HepG2 (cell line): ENCODE measurements at regions not wholly inside any gene's neighbourhood (a gene's known extent, or its start where the extent isn't known, plus 50 kb on each side); places are given as distances from the start of the nearest gene placed in this dataset.

Experiments used
- ATAC-seq: fragments of 200-7000 bp; cut with Tn5 transposase; 3 replicates; pipeline ENCODE4 v1.9.1; 2020; ENCODE audit warnings: mild to moderate bottlenecking, moderate library complexity
- BruUV-seq: library from RNA; stranded (reverse); fragments of 400-500 nt; replicated peaks from 2 replicates; lab custom pipeline; 2021; lab: Mats Ljungman, UMichigan
- CTCF ChIA-PET: fragments of 300-600 bp; formaldehyde crosslinking; extraction: SDS; loops from one replicate; lab custom pipeline; 2021; ENCODE audit warnings: low total read pairs, inconsistent platforms, low intra/inter-chr PET ratio; lab: Yijun Ruan, JAX
- POLR2A ChIA-PET: fragments of 350-600 bp; sonication (Branson Sonifier 250); formaldehyde crosslinking; loops from one replicate; lab custom pipeline; 2020; ENCODE audit warnings: antibody characterized with exemption, inconsistent platforms; lab: Yijun Ruan, JAX
- DNase-seq: peaks from one replicate; pipeline ENCODE4 v3.0.0-alpha.2; 2015; ENCODE audit warnings: low spot score
- FAIRE-seq: peaks from 3 replicates; lab custom pipeline; 2011; peaks lifted over from hg19 to GRCh38; lab: Jason Lieb, UNC
- H2AFZ ChIP-seq: one replicate; pipeline ENCODE4 v1.6.1; 2011; ENCODE audit warnings: low read length, inconsistent platforms
- H3K27ac ChIP-seq: fragments of 300-600 bp; 3 replicates; pipeline ENCODE4 v1.8.0; 2011; ENCODE audit warnings: mixed run types, mild to moderate bottlenecking, mixed read lengths, low read length, inconsistent platforms; ENCODE audit not compliant: insufficient read depth; ENCODE audit errors: extremely low read length
- H3K27me3 ChIP-seq, 2 experiments: fragments of 200-600 bp in 1 of 2; 2 replicates in 1 of 2; 3 replicates in 1 of 2; pipeline versions ENCODE4 v1.6.0 to v1.8.0; 2011; ENCODE audit warnings: low read length in 2 of 2, mild to moderate bottlenecking in 2 of 2, moderate library complexity in 2 of 2, inconsistent platforms in 1 of 2; ENCODE audit not compliant: insufficient read depth in 2 of 2, control insufficient read depth in 1 of 2
- H3K36me3 ChIP-seq, 2 experiments: fragments of 200-600 bp in 1 of 2; replicated peaks in 1 of 2; 2 replicates in 1 of 2; 3 replicates in 1 of 2; pipeline versions ENCODE4 v1.5.1 to v1.8.0; 2011; ENCODE audit warnings: low read length in 2 of 2, inconsistent platforms in 1 of 2; ENCODE audit not compliant: insufficient read depth in 2 of 2, control insufficient read depth in 1 of 2
- H3K4me1 ChIP-seq: 2 replicates; pipeline ENCODE4 v1.5.1; 2012; ENCODE audit warnings: low read length, inconsistent platforms; ENCODE audit not compliant: insufficient read depth
- H3K4me2 ChIP-seq: 2 replicates; pipeline ENCODE4 v1.6.0; 2011; ENCODE audit warnings: low read depth, low read length, inconsistent platforms
- H3K4me3 ChIP-seq, 3 experiments: fragments of 200-600 bp in 1 of 3; sonication (generic), shearing (Covaris generic) in 1 of 3; replicated peaks in 1 of 3; 2 replicates each; pipeline ENCODE4 v1.5.1; 2011 to 2016; ENCODE audit warnings: low read length in 3 of 3, inconsistent platforms in 2 of 3, low read depth in 2 of 3, mild to moderate bottlenecking in 2 of 3, control low read depth in 1 of 3, mixed read lengths in 1 of 3; ENCODE audit not compliant: insufficient read depth in 1 of 3
- H3K79me2 ChIP-seq: one replicate; pipeline ENCODE4 v1.6.1; 2011; ENCODE audit warnings: low read length, inconsistent platforms; ENCODE audit not compliant: insufficient read depth
- H3K9ac ChIP-seq: 2 replicates; pipeline ENCODE4 v1.6.0; 2011; ENCODE audit warnings: mild to moderate bottlenecking, low read depth, low read length, inconsistent platforms; ENCODE audit not compliant: insufficient read depth
- H3K9me3 ChIP-seq: 2 replicates; pipeline ENCODE4 v1.5.1; 2012; ENCODE audit warnings: mild to moderate bottlenecking, low read length
- H4K20me1 ChIP-seq: 2 replicates; pipeline ENCODE4 v1.6.0; 2011; ENCODE audit warnings: inconsistent platforms, mild to moderate bottlenecking, low read length, moderate library complexity; ENCODE audit not compliant: insufficient read depth
- CBFB ChIP-seq: sonication (generic); formaldehyde crosslinking; IDR thresholded peaks from 2 replicates; pipeline ENCODE4 v1.4.0; 2020; ENCODE audit warnings: missing genetic modification reagents
- CENPT ChIP-seq: sonication (generic); formaldehyde crosslinking; IDR thresholded peaks from 2 replicates; pipeline ENCODE4 v1.8.0; 2022; ENCODE audit warnings: low read depth, mild to moderate bottlenecking, moderate library complexity, missing genetic modification reagents
- HHEX ChIP-seq: IDR thresholded peaks from 2 replicates; pipeline ENCODE4 v1.6.1; 2016; ENCODE audit warnings: control low read depth
- HMGA1 ChIP-seq: sonication (generic); formaldehyde crosslinking; conservative IDR thresholded peaks from 2 replicates; pipeline ENCODE4 v1.4.0; 2020; ENCODE audit warnings: missing genetic modification reagents
- JARID2 ChIP-seq: sonication (generic); formaldehyde crosslinking; IDR thresholded peaks from 2 replicates; pipeline ENCODE4 v1.8.1; 2023; ENCODE audit warnings: missing genetic modification reagents, inconsistent platforms; ENCODE audit not compliant: insufficient replicate concordance
- KDM4B ChIP-seq: sonication (generic); formaldehyde crosslinking; IDR thresholded peaks from 2 replicates; pipeline ENCODE4 v1.4.0; 2020; ENCODE audit warnings: missing genetic modification reagents
- KLF6 ChIP-seq: IDR thresholded peaks from 2 replicates; pipeline ENCODE4 v1.8.0; 2016; ENCODE audit warnings: missing biosample characterization, missing genetic modification reagents
- NBN ChIP-seq: fragments of 450-650 bp; conservative IDR thresholded peaks from 2 replicates; pipeline ENCODE4 v1.6.1; 2017
- NFIB ChIP-seq: sonication (generic); formaldehyde crosslinking; IDR thresholded peaks from 2 replicates; pipeline ENCODE4 v1.9.0; 2021; ENCODE audit warnings: missing genetic modification reagents, mild to moderate bottlenecking, borderline replicate concordance
- PRDM10 ChIP-seq: sonication (generic); formaldehyde crosslinking; IDR thresholded peaks from 2 replicates; pipeline ENCODE4 v1.4.0; 2020; ENCODE audit warnings: low read depth, missing genetic modification reagents
- RARA ChIP-seq: IDR thresholded peaks from 2 replicates; pipeline ENCODE4 v1.6.1; 2016; ENCODE audit warnings: missing genetic modification reagents, missing compliant biosample characterization
- TBP ChIP-seq: sonication (generic); formaldehyde crosslinking; IDR thresholded peaks from 2 replicates; pipeline ENCODE4 v1.5.0; 2020; ENCODE audit warnings: missing genetic modification reagents
- ZMAT3 ChIP-seq: sonication (generic); formaldehyde crosslinking; conservative IDR thresholded peaks from 2 replicates; pipeline ENCODE4 v1.7.0; 2021; ENCODE audit warnings: missing genetic modification reagents
- ZNF224 ChIP-seq: sonication (generic); formaldehyde crosslinking; IDR thresholded peaks from 2 replicates; pipeline ENCODE4 v1.5.0; 2020; ENCODE audit warnings: mild to moderate bottlenecking, missing genetic modification reagents
- ZNF275 ChIP-seq: sonication (generic); formaldehyde crosslinking; IDR thresholded peaks from 2 replicates; pipeline ENCODE4 v1.8.0; 2022; ENCODE audit warnings: missing genetic modification reagents, mild to moderate bottlenecking, inconsistent platforms, borderline replicate concordance
- ZNF629 ChIP-seq: sonication (generic); formaldehyde crosslinking; conservative IDR thresholded peaks from 2 replicates; pipeline ENCODE4 v1.5.0; 2020; ENCODE audit warnings: missing genetic modification reagents
- whole genome bisulfite sequencing: methylation state at CpG from one replicate; pipeline ENCODE4 v1.1.6; 2017; ENCODE audit warnings: low lambda C conversion rate; 5-methylcytosine and 5-hydroxymethylcytosine counted together
- in situ Hi-C: cut with HindIII; loops from 2 replicates; pipeline ENCODE4 v1.10.0; 2017; ENCODE audit warnings: low pct_unique_long_range_greater_than_20kb; ENCODE audit not compliant: extremely low pct_ligation_motif_present
- intact Hi-C: fragments of 100-400 bp; cut with micrococcal nuclease; formaldehyde crosslinking; loops from one replicate; pipeline ENCODE4 v1.10.0; 2022; ENCODE audit not compliant: unreplicated experiment
- TF ChIP-seq, protein P1 (sequence below): sonication (generic); formaldehyde crosslinking; IDR thresholded peaks from 2 replicates; pipeline ENCODE4 v1.4.0; 2020; ENCODE audit warnings: missing genetic modification reagents, borderline replicate concordance
- TF ChIP-seq, protein P2 (sequence below): IDR thresholded peaks from 2 replicates; pipeline ENCODE4 v1.6.1; 2018; ENCODE audit warnings: missing genetic modification reagents, mild to moderate bottlenecking, missing compliant biosample characterization

DNA sequence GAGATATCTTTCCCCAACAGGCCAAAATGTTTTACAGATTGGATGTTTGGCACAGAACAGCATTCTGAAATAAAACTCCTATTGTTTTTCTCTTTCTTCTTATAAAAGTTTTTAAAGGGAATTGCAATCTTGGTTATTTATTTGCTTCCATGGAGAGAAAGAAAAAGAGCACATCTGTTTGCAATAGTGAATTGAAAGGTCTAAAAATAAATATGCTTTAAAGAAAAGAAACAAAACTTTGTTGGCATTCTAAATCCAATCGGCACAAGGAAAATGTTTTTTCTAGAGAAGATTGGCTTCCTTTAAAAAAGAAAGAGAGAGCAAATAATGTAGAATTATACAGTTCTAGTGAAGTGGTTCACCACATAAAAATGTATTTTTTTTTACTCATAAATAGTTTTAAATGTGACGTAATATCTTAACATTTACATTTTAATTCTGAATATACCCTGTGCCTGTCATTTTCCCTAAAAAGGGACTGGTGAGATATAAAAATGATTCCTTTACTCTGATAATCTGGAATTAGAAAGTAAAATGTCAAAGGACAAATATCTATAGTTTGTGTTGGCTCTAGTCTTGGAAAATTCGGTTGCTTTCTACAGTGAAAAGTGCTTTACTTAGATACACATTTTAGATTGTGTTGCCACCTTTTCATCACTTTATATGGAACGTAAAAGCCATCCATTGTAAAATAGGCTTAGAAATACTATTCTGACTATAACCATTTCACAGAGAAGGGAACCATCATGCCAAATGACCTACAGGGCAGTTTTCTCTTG is 257.4 kb upstream of the CBLB start:
- TF ChIP-seq ZNF275 (CRISPR knock-in tag) (no peak), JARID2 (CRISPR knock-in tag) (no peak), CENPT (CRISPR knock-in tag) (no peak), CBFB (CRISPR knock-in tag) (no peak), PRDM10 (no peak), ZMAT3 (no peak), KLF6 (CRISPR knock-in tag) (no peak), TBP (CRISPR knock-in tag) (no peak), HHEX (CRISPR knock-in tag) (no peak), NFIB (no peak), KDM4B (no peak), ZNF629 (CRISPR knock-in tag) (no peak), ZNF224 (CRISPR knock-in tag) (no peak), HMGA1 (no peak), NBN (no peak), RARA (CRISPR knock-in tag) (no peak)
- TF ChIP-seq, protein P1, sequence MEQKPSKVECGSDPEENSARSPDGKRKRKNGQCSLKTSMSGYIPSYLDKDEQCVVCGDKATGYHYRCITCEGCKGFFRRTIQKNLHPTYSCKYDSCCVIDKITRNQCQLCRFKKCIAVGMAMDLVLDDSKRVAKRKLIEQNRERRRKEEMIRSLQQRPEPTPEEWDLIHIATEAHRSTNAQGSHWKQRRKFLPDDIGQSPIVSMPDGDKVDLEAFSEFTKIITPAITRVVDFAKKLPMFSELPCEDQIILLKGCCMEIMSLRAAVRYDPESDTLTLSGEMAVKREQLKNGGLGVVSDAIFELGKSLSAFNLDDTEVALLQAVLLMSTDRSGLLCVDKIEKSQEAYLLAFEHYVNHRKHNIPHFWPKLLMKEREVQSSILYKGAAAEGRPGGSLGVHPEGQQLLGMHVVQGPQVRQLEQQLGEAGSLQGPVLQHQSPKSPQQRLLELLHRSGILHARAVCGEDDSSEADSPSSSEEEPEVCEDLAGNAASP (CRISPR knock-in tag): no peak
- TF ChIP-seq, protein P2, sequence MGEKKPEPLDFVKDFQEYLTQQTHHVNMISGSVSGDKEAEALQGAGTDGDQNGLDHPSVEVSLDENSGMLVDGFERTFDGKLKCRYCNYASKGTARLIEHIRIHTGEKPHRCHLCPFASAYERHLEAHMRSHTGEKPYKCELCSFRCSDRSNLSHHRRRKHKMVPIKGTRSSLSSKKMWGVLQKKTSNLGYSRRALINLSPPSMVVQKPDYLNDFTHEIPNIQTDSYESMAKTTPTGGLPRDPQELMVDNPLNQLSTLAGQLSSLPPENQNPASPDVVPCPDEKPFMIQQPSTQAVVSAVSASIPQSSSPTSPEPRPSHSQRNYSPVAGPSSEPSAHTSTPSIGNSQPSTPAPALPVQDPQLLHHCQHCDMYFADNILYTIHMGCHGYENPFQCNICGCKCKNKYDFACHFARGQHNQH: no peak
- Histone ChIP-seq H3K27ac (no peak overlapping the region), H3K27me3 (no peaks in the 10 kb centered on the region), H3K36me3 (no peaks in the 10 kb centered on the region), H3K4me1 (no peaks in the 10 kb centered on the region), H3K4me3 (no peak overlapping the region), H3K4me2 (no peak overlapping the region), H2AFZ (no peak overlapping the region), H3K79me2 (no peaks in the 10 kb centered on the region), H4K20me1 (no peaks in the 10 kb centered on the region), H3K9ac (no peak overlapping the region), H3K9me3 (no peaks in the 10 kb centered on the region)
- DNase-seq (no peak), ATAC-seq (no peak), FAIRE-seq (no peak)
- intact Hi-C loops (no loop called here), in situ Hi-C loops (no loop called here)
- ChIA-PET POLR2A (no interaction called here), CTCF (no interaction called here)
- WGBS: 20% methylated on average over 4 of the region's 4 CpGs
- BruUV-seq: no TSS peak
